PFSK-1 (cell line): ENCODE measurements at regions not wholly inside any gene's neighbourhood (a gene's known extent, or its start where the extent isn't known, plus 50 kb on each side); places are given as distances from the start of the nearest gene placed in this dataset.

Experiments used
- FOXP2 ChIP-seq: optimal IDR thresholded peaks from 2 replicates; pipeline ENCODE3; 2011; ENCODE audit warnings: borderline replicate concordance, control low read depth, inconsistent platforms; ENCODE audit not compliant: insufficient read depth; ENCODE audit errors: extremely low read length, extremely low read depth
- POLR2AphosphoS5 ChIP-seq: IDR thresholded peaks from 2 replicates; pipeline ENCODE4 v1.6.1; 2012; ENCODE audit warnings: low read depth, mild to moderate bottlenecking, control low read depth, low read length, moderate library complexity
- SIN3A ChIP-seq: IDR thresholded peaks from 2 replicates; pipeline ENCODE4 v1.6.1; 2012; ENCODE audit warnings: mild to moderate bottlenecking, low read length, moderate library complexity, borderline replicate concordance; ENCODE audit not compliant: insufficient read depth
- TAF1 ChIP-seq: IDR thresholded peaks from 2 replicates; pipeline ENCODE4 v1.6.1; 2012; ENCODE audit warnings: low read length, control low read depth, borderline replicate concordance; ENCODE audit not compliant: insufficient read depth
- TF ChIP-seq, protein P1 (sequence below), 2 experiments: IDR thresholded peaks; 2 replicates each; pipeline versions ENCODE4 v1.6.1 to v1.8.0; 2011 to 2012; ENCODE audit warnings: low read depth in 2 of 2, low read length in 2 of 2, control low read depth in 1 of 2, inconsistent platforms in 1 of 2, mild to moderate bottlenecking in 1 of 2, moderate library complexity in 1 of 2; ENCODE audit not compliant: insufficient read depth in 1 of 2

DNA sequence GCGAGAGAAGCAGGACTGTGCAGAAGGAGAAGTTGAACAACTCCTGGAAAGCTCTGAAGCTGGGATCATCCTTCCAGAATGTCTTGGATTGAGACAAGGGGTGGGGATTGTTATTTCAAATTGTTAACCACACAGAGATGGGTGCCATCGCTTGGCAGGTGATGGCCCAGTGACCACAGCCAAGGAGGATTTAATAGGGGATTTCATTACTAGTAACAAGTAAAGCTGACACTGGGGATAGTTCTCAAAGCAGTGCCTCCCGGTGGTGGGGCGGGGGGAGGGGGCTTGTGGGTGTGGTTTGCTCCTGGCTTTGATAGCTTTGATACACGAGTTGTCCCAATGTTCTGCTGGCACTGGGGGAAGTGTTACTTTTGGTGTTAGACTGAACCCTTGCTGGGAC is 59.2 kb downstream of the ZNF503 start:
- no peak for TF ChIP-seq POLR2AphosphoS5
- TF ChIP-seq SIN3A = no peak
- no peak for TF ChIP-seq TAF1
- TF ChIP-seq, protein P1, sequence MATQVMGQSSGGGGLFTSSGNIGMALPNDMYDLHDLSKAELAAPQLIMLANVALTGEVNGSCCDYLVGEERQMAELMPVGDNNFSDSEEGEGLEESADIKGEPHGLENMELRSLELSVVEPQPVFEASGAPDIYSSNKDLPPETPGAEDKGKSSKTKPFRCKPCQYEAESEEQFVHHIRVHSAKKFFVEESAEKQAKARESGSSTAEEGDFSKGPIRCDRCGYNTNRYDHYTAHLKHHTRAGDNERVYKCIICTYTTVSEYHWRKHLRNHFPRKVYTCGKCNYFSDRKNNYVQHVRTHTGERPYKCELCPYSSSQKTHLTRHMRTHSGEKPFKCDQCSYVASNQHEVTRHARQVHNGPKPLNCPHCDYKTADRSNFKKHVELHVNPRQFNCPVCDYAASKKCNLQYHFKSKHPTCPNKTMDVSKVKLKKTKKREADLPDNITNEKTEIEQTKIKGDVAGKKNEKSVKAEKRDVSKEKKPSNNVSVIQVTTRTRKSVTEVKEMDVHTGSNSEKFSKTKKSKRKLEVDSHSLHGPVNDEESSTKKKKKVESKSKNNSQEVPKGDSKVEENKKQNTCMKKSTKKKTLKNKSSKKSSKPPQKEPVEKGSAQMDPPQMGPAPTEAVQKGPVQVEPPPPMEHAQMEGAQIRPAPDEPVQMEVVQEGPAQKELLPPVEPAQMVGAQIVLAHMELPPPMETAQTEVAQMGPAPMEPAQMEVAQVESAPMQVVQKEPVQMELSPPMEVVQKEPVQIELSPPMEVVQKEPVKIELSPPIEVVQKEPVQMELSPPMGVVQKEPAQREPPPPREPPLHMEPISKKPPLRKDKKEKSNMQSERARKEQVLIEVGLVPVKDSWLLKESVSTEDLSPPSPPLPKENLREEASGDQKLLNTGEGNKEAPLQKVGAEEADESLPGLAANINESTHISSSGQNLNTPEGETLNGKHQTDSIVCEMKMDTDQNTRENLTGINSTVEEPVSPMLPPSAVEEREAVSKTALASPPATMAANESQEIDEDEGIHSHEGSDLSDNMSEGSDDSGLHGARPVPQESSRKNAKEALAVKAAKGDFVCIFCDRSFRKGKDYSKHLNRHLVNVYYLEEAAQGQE (IDR thresholded peaks at IDR 0.05; ENCODE audit: insufficient read depth in 1 of 2, low read depth in 2 of 2, low read length in 2 of 2) = no peak
- TF ChIP-seq FOXP2 = no peak
